SK-N-SH treated with all-trans-retinoic acid at 6 μM for 48 hours (cell line): ENCODE measurements at regions not wholly inside any gene's neighbourhood (a gene's known extent, or its start where the extent isn't known, plus 50 kb on each side); places are given as distances from the start of the nearest gene placed in this dataset.

ENCODE experiments used
- PPARA ChIP-seq: fragments of 250-450 bp; sonication (Bioruptor Pico); IDR thresholded peaks from 2 replicates; pipeline ENCODE4 v1.5.0; 2020; ENCODE audit warnings: mild to moderate bottlenecking, borderline replicate concordance
- ZFP3 ChIP-seq: fragments of 250-450 bp; sonication (Bioruptor Pico); IDR thresholded peaks from 2 replicates; pipeline ENCODE4 v1.5.0; 2020; ENCODE audit warnings: mild to moderate bottlenecking, moderate library complexity
- TF ChIP-seq, protein P1 (sequence below): fragments of 250-450 bp; sonication (Bioruptor Pico); IDR thresholded peaks from 2 replicates; pipeline ENCODE4 v1.5.1; 2021; ENCODE audit warnings: mild to moderate bottlenecking, moderate library complexity
- TF ChIP-seq, protein P2 (sequence below): fragments of 250-450 bp; sonication (Bioruptor Pico); IDR thresholded peaks from 2 replicates; pipeline ENCODE4 v1.5.0; 2020; ENCODE audit warnings: mild to moderate bottlenecking, moderate library complexity

DNA sequence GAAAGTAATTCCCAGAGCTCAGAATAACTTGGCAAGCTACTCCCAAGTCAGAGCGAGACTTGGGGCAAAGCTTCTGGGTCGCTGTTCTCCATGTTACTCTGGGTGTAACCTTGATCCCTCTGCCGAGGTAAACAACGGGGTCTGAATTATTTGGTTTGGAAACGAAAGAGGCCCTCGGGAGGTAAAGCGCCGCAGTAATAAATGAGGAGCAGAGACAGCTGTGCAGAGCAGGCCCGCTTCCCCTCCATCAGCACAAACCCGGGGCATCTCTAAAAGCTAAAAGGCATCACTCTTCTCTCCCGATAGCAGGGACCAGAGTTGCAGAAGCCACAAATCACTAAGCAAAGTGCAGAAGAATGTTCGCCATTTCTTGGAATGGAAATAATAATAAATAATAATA lies 561.5 kb downstream of the BCOR start:
- TF ChIP-seq, protein P1, sequence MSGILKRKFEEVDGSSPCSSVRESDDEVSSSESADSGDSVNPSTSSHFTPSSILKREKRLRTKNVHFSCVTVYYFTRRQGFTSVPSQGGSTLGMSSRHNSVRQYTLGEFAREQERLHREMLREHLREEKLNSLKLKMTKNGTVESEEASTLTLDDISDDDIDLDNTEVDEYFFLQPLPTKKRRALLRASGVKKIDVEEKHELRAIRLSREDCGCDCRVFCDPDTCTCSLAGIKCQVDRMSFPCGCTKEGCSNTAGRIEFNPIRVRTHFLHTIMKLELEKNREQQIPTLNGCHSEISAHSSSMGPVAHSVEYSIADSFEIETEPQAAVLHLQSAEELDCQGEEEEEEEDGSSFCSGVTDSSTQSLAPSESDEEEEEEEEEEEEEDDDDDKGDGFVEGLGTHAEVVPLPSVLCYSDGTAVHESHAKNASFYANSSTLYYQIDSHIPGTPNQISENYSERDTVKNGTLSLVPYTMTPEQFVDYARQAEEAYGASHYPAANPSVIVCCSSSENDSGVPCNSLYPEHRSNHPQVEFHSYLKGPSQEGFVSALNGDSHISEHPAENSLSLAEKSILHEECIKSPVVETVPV: no peak
- TF ChIP-seq ZFP3 (CRISPR knock-in tag) (no peak), PPARA (CRISPR knock-in tag) (no peak)
- TF ChIP-seq, protein P2, sequence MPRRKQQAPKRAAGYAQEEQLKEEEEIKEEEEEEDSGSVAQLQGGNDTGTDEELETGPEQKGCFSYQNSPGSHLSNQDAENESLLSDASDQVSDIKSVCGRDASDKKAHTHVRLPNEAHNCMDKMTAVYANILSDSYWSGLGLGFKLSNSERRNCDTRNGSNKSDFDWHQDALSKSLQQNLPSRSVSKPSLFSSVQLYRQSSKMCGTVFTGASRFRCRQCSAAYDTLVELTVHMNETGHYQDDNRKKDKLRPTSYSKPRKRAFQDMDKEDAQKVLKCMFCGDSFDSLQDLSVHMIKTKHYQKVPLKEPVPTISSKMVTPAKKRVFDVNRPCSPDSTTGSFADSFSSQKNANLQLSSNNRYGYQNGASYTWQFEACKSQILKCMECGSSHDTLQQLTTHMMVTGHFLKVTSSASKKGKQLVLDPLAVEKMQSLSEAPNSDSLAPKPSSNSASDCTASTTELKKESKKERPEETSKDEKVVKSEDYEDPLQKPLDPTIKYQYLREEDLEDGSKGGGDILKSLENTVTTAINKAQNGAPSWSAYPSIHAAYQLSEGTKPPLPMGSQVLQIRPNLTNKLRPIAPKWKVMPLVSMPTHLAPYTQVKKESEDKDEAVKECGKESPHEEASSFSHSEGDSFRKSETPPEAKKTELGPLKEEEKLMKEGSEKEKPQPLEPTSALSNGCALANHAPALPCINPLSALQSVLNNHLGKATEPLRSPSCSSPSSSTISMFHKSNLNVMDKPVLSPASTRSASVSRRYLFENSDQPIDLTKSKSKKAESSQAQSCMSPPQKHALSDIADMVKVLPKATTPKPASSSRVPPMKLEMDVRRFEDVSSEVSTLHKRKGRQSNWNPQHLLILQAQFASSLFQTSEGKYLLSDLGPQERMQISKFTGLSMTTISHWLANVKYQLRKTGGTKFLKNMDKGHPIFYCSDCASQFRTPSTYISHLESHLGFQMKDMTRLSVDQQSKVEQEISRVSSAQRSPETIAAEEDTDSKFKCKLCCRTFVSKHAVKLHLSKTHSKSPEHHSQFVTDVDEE (CRISPR knock-in tag): no peak
